Mesodermal cell (in vitro differentiated cells): ENCODE measurements at regions not wholly inside any gene's neighbourhood (a gene's known extent, or its start where the extent isn't known, plus 50 kb on each side); places are given as distances from the start of the nearest gene placed in this dataset.

Experiments used
- H3K27ac ChIP-seq: 2 replicates; pipeline ENCODE4 v1.7.0; 2013; ENCODE audit warnings: mild to moderate bottlenecking, low read depth, low read length, moderate library complexity; ENCODE audit not compliant: severe bottlenecking
- H3K36me3 ChIP-seq: 2 replicates; pipeline ENCODE4 v1.7.1; 2013; ENCODE audit warnings: mild to moderate bottlenecking, low read length, moderate library complexity; ENCODE audit not compliant: control insufficient read depth, insufficient read depth
- H3K4me1 ChIP-seq: one replicate; pipeline ENCODE4 v1.7.1; 2013; ENCODE audit warnings: mild to moderate bottlenecking, low read length; ENCODE audit not compliant: insufficient read depth, control insufficient read depth, poor library complexity, severe bottlenecking
- H3K4me3 ChIP-seq: 2 replicates; pipeline ENCODE4 v1.7.0; 2013; ENCODE audit warnings: low read length, control low read depth, mild to moderate bottlenecking; ENCODE audit not compliant: insufficient read depth, poor library complexity, severe bottlenecking; ENCODE audit errors: extremely low read depth
- H3K9me3 ChIP-seq: 2 replicates; pipeline ENCODE4 v1.7.1; 2013; ENCODE audit warnings: mild to moderate bottlenecking, low read length, moderate library complexity; ENCODE audit not compliant: control insufficient read depth
- whole genome bisulfite sequencing, 2 experiments: methylation state at CpG; one replicate each; pipeline ENCODE4 v1.1.5; 2013; ENCODE audit warnings: missing lambda C conversion rate in 2 of 2; ENCODE audit not compliant: insufficient coverage in 2 of 2; 5-methylcytosine and 5-hydroxymethylcytosine counted together

- Histone ChIP-seq H3K27ac (no peak overlapping the region), H3K9me3 (no peaks in the 10 kb centered on the region), H3K4me1 (no peaks in the 10 kb centered on the region), H3K4me3 (no peak overlapping the region), H3K36me3 (no peaks in the 10 kb centered on the region)
- no CpG with 5 or more reads among the region's 1 CpG for WGBS, 2 experiments
These were observed 1289.0 kb downstream of the SLITRK1 start for GRCh38 chr13:82593239-82593638.

- Histone ChIP-seq H3K4me1 (no peaks in the 10 kb centered on the region), H3K36me3 (no peaks in the 10 kb centered on the region), H3K4me3 (no peak overlapping the region), H3K9me3 (no peaks in the 10 kb centered on the region), H3K27ac (no peak overlapping the region)
- WGBS, 2 experiments: 74 to 90% methylated on average over 2 to 3 of the region's 3 CpGs
These were observed 1310.6 kb downstream of the SLITRK1 start for GRCh38 chr13:82571653-82572052.

- no CpG with 5 or more reads among the region's 1 CpG for WGBS, 2 experiments
- H3K9me3 ChIP-seq: no peaks in the 10 kb centered on the region
- H3K27ac ChIP-seq: no peak overlapping the region
- no peaks in the 10 kb centered on the region for H3K36me3 ChIP-seq
- H3K4me1 ChIP-seq: no peaks in the 10 kb centered on the region
- H3K4me3 ChIP-seq: no peak overlapping the region
These were observed 1312.7 kb downstream of the SLITRK1 start for GRCh38 chr13:82569581-82569980.

- H3K36me3 ChIP-seq: no peaks in the 10 kb centered on the region
- H3K9me3 ChIP-seq: no peaks in the 10 kb centered on the region
- 90 to 94% methylated on average over 2 to 4 of the region's 5 CpGs for WGBS, 2 experiments
- no peak overlapping the region for H3K4me3 ChIP-seq
- no peaks in the 10 kb centered on the region for H3K4me1 ChIP-seq
- H3K27ac ChIP-seq: no peak overlapping the region
These were observed 1315.4 kb downstream of the SLITRK1 start for GRCh38 chr13:82566864-82567263.

GRCh38 chr13:82565201-82565600 is 1317.1 kb downstream of the SLITRK1 start:
- H3K4me1 ChIP-seq: no peaks in the 10 kb centered on the region
- 80 to 87% methylated on average over 2 to 5 of the region's 7 CpGs for WGBS, 2 experiments
- no peaks in the 10 kb centered on the region for H3K9me3 ChIP-seq
- no peaks in the 10 kb centered on the region for H3K36me3 ChIP-seq
- no peak overlapping the region for H3K27ac ChIP-seq
- no peak overlapping the region for H3K4me3 ChIP-seq

- H3K9me3 ChIP-seq: no peaks in the 10 kb centered on the region
- H3K36me3 ChIP-seq: no peaks in the 10 kb centered on the region
- WGBS, 2 experiments: 80% methylated on average over 1 of the region's 1 CpG; no CpG with 5 or more reads in 1 of the 2 experiments
- no peak overlapping the region for H3K4me3 ChIP-seq
- H3K27ac ChIP-seq: no peak overlapping the region
- H3K4me1 ChIP-seq: no peaks in the 10 kb centered on the region
These were observed 1321.4 kb downstream of the SLITRK1 start for GRCh38 chr13:82560889-82561288.

- Histone ChIP-seq H3K4me1 (no peaks in the 10 kb centered on the region), H3K36me3 (no peaks in the 10 kb centered on the region), H3K9me3 (no peaks in the 10 kb centered on the region), H3K27ac (no peak overlapping the region), H3K4me3 (no peak overlapping the region)
- no CpG with 5 or more reads among the region's 1 CpG for WGBS, 2 experiments
These were observed 1359.4 kb downstream of the SLITRK1 start for GRCh38 chr13:82522872-82523271.

GRCh38 chr13:82506805-82507414 is 1375.4 kb downstream of the SLITRK1 start:
- no peaks in the 10 kb centered on the region for H3K36me3 ChIP-seq
- H3K4me3 ChIP-seq: no peak overlapping the region
- WGBS, 2 experiments: no CpG with 5 or more reads among the region's 1 CpG
- H3K4me1 ChIP-seq: no peaks in the 10 kb centered on the region
- H3K27ac ChIP-seq: no peak overlapping the region
- H3K9me3 ChIP-seq: no peaks in the 10 kb centered on the region

GRCh38 chr13:82501834-82502233 is 1380.4 kb downstream of the SLITRK1 start:
- H3K27ac ChIP-seq: no peak overlapping the region
- H3K4me3 ChIP-seq: no peak overlapping the region
- H3K9me3 ChIP-seq: no peaks in the 10 kb centered on the region
- H3K4me1 ChIP-seq: no peaks in the 10 kb centered on the region
- H3K36me3 ChIP-seq: no peaks in the 10 kb centered on the region

GRCh38 chr13:82480415-82480814 is 1401.9 kb downstream of the SLITRK1 start:
- H3K36me3 ChIP-seq: no peaks in the 10 kb centered on the region
- no peak overlapping the region for H3K4me3 ChIP-seq
- no peaks in the 10 kb centered on the region for H3K9me3 ChIP-seq
- WGBS, 2 experiments: no CpG with 5 or more reads among the region's 2 CpGs
- H3K27ac ChIP-seq: no peak overlapping the region
- no peaks in the 10 kb centered on the region for H3K4me1 ChIP-seq

GRCh38 chr13:82477436-82477835 is 1404.8 kb downstream of the SLITRK1 start:
- 100% methylated on average over 1 of the region's 1 CpG; no CpG with 5 or more reads in 1 of the 2 experiments for WGBS, 2 experiments
- Histone ChIP-seq H3K36me3 (no peaks in the 10 kb centered on the region), H3K9me3 (no peaks in the 10 kb centered on the region), H3K4me3 (no peak overlapping the region), H3K4me1 (no peaks in the 10 kb centered on the region), H3K27ac (peak overlapping the region; percentile 46)
